Ishikawa (cell line): ENCODE measurements at regions not wholly inside any gene's neighbourhood (a gene's known extent, or its start where the extent isn't known, plus 50 kb on each side); places are given as distances from the start of the nearest gene placed in this dataset.

Experiments used
- TEAD4 ChIP-seq: IDR thresholded peaks from 2 replicates; pipeline ENCODE4 v1.6.1; 2012
- USF1 ChIP-seq: IDR thresholded peaks from 2 replicates; pipeline ENCODE4 v1.6.1; 2012
- ZBTB7A ChIP-seq: IDR thresholded peaks from 2 replicates; pipeline ENCODE4 v1.6.1; 2012; ENCODE audit warnings: low read depth
- TF ChIP-seq, protein P1 (sequence below): IDR thresholded peaks from 2 replicates; pipeline ENCODE4 v1.6.1; 2012; ENCODE audit warnings: low read depth, mild to moderate bottlenecking

DNA sequence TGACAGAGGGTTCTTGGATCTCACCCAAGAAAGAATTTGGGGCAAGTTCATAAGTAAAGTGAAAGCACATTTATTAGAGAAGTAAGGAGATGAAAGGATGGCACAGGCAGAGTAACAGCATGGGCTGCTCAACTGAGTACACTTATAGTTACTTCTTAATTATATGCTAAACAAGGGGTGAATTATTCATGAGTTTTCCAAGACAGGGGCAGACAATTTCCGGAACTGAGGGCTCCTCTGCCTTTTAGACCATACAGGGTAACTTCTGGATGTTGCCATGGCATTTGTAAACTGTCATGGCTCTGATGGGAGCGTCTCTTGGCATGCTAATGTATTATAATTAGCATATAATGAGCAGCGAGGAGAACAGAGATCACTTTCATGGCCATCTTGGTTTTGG is 221.2 kb upstream of the STT3B start:
- TF ChIP-seq, protein P1, sequence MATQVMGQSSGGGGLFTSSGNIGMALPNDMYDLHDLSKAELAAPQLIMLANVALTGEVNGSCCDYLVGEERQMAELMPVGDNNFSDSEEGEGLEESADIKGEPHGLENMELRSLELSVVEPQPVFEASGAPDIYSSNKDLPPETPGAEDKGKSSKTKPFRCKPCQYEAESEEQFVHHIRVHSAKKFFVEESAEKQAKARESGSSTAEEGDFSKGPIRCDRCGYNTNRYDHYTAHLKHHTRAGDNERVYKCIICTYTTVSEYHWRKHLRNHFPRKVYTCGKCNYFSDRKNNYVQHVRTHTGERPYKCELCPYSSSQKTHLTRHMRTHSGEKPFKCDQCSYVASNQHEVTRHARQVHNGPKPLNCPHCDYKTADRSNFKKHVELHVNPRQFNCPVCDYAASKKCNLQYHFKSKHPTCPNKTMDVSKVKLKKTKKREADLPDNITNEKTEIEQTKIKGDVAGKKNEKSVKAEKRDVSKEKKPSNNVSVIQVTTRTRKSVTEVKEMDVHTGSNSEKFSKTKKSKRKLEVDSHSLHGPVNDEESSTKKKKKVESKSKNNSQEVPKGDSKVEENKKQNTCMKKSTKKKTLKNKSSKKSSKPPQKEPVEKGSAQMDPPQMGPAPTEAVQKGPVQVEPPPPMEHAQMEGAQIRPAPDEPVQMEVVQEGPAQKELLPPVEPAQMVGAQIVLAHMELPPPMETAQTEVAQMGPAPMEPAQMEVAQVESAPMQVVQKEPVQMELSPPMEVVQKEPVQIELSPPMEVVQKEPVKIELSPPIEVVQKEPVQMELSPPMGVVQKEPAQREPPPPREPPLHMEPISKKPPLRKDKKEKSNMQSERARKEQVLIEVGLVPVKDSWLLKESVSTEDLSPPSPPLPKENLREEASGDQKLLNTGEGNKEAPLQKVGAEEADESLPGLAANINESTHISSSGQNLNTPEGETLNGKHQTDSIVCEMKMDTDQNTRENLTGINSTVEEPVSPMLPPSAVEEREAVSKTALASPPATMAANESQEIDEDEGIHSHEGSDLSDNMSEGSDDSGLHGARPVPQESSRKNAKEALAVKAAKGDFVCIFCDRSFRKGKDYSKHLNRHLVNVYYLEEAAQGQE, result no peak
- TF ChIP-seq ZBTB7A (no peak), USF1 (no peak), TEAD4 (no peak)
